Parathyroid adenoma (tissue), 2 donors: ENCODE measurements at regions not wholly inside any gene's neighbourhood (a gene's known extent, or its start where the extent isn't known, plus 50 kb on each side); places are given as distances from the start of the nearest gene placed in this dataset.

Experiments used
- H2AFZ ChIP-seq: fragments of 300-600 bp; sonication (generic); one replicate; pipeline ENCODE4 v1.7.0; 2017; ENCODE audit warnings: antibody characterized with exemption, mild to moderate bottlenecking
- H3K27ac ChIP-seq: fragments of 300-600 bp; sonication (generic); one replicate; pipeline ENCODE4 v1.7.0; 2017
- H3K27me3 ChIP-seq: fragments of 300-600 bp; sonication (generic); one replicate; pipeline ENCODE4 v1.7.0; 2017; ENCODE audit warnings: low read length; ENCODE audit not compliant: control insufficient read depth, insufficient read depth
- H3K36me3 ChIP-seq: fragments of 300-600 bp; sonication (generic); one replicate; pipeline ENCODE4 v1.7.0; 2017; ENCODE audit warnings: low read length; ENCODE audit not compliant: control insufficient read depth, insufficient read depth
- H3K4me1 ChIP-seq: fragments of 300-600 bp; sonication (generic); one replicate; pipeline ENCODE4 v1.7.0; 2017; ENCODE audit warnings: control low read depth
- H3K4me2 ChIP-seq: fragments of 300-600 bp; sonication (generic); one replicate; pipeline ENCODE4 v1.7.0; 2017; ENCODE audit warnings: low read length
- H3K4me3 ChIP-seq: fragments of 300-600 bp; sonication (generic); one replicate; pipeline ENCODE4 v1.7.0; 2017; ENCODE audit warnings: low read depth, low read length
- H3K79me2 ChIP-seq: fragments of 300-600 bp; sonication (generic); one replicate; pipeline ENCODE4 v1.7.0; 2017; ENCODE audit warnings: control low read depth
- H3K9ac ChIP-seq: fragments of 300-600 bp; sonication (generic); one replicate; pipeline ENCODE4 v1.7.0; 2017; ENCODE audit warnings: mild to moderate bottlenecking
- H3K9me3 ChIP-seq: fragments of 300-600 bp; sonication (generic); one replicate; pipeline ENCODE4 v1.7.0; 2017; ENCODE audit warnings: low read length; ENCODE audit not compliant: control insufficient read depth
- CTCF ChIP-seq: fragments of 300-600 bp; sonication (generic); IDR thresholded peaks from one replicate; pipeline ENCODE4 v1.7.0; 2017; ENCODE audit warnings: antibody characterized with exemption, mild to moderate bottlenecking
- donor health status: primary hyperparathyroidism.

- Histone ChIP-seq H3K27me3 (no peaks in the 10 kb centered on the region), H3K9me3 (no peaks in the 10 kb centered on the region), H3K79me2 (no peaks in the 10 kb centered on the region), H3K4me1 (no peaks in the 10 kb centered on the region), H3K27ac (no peak overlapping the region), H2AFZ (no peak overlapping the region), H3K36me3 (no peaks in the 10 kb centered on the region), H3K9ac (no peak overlapping the region), H3K4me2 (no peak overlapping the region), H3K4me3 (no peak overlapping the region)
- no peak for TF ChIP-seq CTCF
These were observed 564.5 kb upstream of the PTBP2 start for GRCh38 chr1:96157101-96157500.

DNA sequence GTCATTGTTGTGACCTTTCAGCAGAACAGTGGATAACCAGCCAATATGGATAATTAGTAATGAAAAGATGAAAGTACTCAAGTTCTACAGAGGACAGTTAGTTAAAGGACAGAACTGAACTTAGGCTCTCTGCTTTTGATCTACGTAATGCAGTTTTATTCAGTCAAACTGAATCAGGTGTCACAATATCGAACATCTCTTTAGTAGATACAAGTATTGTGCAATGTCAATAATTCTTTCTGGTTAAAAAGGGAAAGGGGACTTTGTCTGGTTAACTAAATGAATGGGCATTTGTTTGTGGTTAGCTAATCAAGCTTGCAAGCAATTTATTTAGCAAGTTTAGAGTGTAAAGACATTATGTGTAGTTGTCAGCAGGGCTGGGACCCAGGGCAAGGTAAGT, 562.2 kb upstream of the PTBP2 start:
- no peak overlapping the region for H3K4me2 ChIP-seq
- H2AFZ ChIP-seq = no peak overlapping the region
- H3K9ac ChIP-seq = no peak overlapping the region
- H3K79me2 ChIP-seq = no peaks in the 10 kb centered on the region
- no peak overlapping the region for H3K27ac ChIP-seq
- H3K27me3 ChIP-seq = no peaks in the 10 kb centered on the region
- no peaks in the 10 kb centered on the region for H3K36me3 ChIP-seq
- TF ChIP-seq CTCF = no peak
- no peak overlapping the region for H3K4me3 ChIP-seq
- no peaks in the 10 kb centered on the region for H3K4me1 ChIP-seq
- H3K9me3 ChIP-seq = no peaks in the 10 kb centered on the region

DNA sequence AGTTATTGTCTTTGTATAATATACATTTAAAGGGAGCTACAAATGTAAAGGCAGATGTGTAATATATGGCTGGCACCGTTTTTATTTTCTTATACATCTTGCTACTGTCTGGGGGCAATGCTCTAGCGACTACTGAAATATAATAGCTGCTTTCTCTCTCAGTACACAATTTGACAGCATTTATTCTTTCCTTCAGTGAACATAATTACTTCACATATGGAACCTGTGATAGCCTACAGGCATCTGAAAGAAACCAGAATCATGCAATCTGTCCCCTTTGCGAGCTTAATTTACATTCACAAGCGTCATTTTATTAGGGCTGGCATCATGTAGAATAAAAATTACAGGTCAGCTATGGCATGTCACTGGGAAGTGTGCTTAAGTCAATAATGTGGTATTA, 557.5 kb upstream of the PTBP2 start:
- no peak for TF ChIP-seq CTCF
- H3K27me3 ChIP-seq = no peaks in the 10 kb centered on the region
- H3K27ac ChIP-seq = no peak overlapping the region
- H3K4me2 ChIP-seq = no peak overlapping the region
- no peak overlapping the region for H3K9ac ChIP-seq
- H3K9me3 ChIP-seq = no peaks in the 10 kb centered on the region
- no peaks in the 10 kb centered on the region for H3K4me1 ChIP-seq
- no peaks in the 10 kb centered on the region for H3K36me3 ChIP-seq
- no peaks in the 10 kb centered on the region for H3K79me2 ChIP-seq
- no peak overlapping the region for H2AFZ ChIP-seq
- H3K4me3 ChIP-seq = no peak overlapping the region

DNA sequence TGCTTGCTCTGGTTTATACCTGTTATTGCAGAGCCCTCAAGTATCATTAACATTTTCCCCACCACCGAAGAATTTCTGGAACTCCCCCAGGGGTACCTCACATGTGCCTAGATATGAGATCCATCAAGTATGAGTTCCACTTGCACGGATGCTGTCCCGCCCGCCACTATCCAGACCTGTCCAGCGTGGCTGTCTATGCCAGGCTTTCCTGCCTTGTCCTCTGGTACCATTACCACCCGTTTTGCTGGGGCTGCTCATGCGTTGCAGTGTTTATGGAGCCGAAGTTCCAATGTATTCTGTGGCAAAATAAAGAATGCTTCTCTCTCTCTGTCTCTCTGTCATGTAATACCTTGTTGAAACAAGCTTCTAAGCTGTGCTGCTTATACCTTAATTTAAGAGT, 543.5 kb upstream of the PTBP2 start:
- Histone ChIP-seq H3K9ac (no peak overlapping the region), H2AFZ (no peak overlapping the region), H3K4me3 (no peak overlapping the region), H3K9me3 (no peaks in the 10 kb centered on the region), H3K4me2 (no peak overlapping the region), H3K36me3 (no peaks in the 10 kb centered on the region), H3K79me2 (no peaks in the 10 kb centered on the region), H3K27me3 (no peaks in the 10 kb centered on the region), H3K27ac (no peak overlapping the region), H3K4me1 (no peaks in the 10 kb centered on the region)
- TF ChIP-seq CTCF = no peak

DNA sequence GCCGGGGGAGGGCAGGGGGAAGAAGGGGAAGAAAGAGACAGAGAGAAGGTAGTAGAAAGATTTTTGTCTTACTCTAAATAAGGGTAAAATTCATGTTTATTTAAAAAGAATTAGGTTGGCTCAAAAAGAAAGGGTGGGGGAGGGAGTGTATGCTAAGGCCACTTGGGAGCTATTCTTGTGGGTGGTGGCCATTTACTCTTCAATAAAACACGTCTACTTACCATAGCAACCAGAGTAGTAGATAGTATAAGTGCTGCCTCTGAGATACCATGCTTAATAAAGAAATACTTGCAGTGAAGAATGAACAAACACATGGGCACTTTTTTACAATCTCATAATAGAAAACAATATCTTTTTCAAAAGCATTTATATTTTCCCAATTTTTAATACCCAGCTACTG, 538.1 kb upstream of the PTBP2 start:
- no peak overlapping the region for H3K4me3 ChIP-seq
- H3K4me1 ChIP-seq = no peaks in the 10 kb centered on the region
- no peak overlapping the region for H3K27ac ChIP-seq
- no peak overlapping the region for H2AFZ ChIP-seq
- no peaks in the 10 kb centered on the region for H3K36me3 ChIP-seq
- H3K79me2 ChIP-seq = no peaks in the 10 kb centered on the region
- no peaks in the 10 kb centered on the region for H3K9me3 ChIP-seq
- H3K4me2 ChIP-seq = no peak overlapping the region
- H3K9ac ChIP-seq = no peak overlapping the region
- no peaks in the 10 kb centered on the region for H3K27me3 ChIP-seq
- TF ChIP-seq CTCF = no peak
